SK-N-SH (cell line): ENCODE measurements at regions not wholly inside any gene's neighbourhood (a gene's known extent, or its start where the extent isn't known, plus 50 kb on each side); places are given as distances from the start of the nearest gene placed in this dataset.
A peak's percentile ranks its signal among the peaks of the same experiment; 100 is the strongest.

ENCODE experiments used
- CTCF ChIP-seq: fragments of 200-600 bp; sonication (generic); IDR thresholded peaks from 2 replicates; pipeline ENCODE4 v1.6.1; 2017; ENCODE audit warnings: antibody characterized with exemption, mild to moderate bottlenecking, moderate library complexity
- EP300 ChIP-seq, 2 experiments: IDR thresholded peaks; 2 replicates each; pipeline versions ENCODE4 v1.4.0 to v1.6.1; 2012; ENCODE audit warnings: borderline replicate concordance in 1 of 2, low read depth in 1 of 2, low read length in 1 of 2
- JUND ChIP-seq: IDR thresholded peaks from 2 replicates; pipeline ENCODE4 v1.4.0; 2012
- MAX ChIP-seq: IDR thresholded peaks from 2 replicates; pipeline ENCODE4 v1.4.0; 2012; ENCODE audit warnings: low read depth
- POLR2AphosphoS5 ChIP-seq: IDR thresholded peaks from 2 replicates; pipeline ENCODE4 v1.6.1; 2012; ENCODE audit warnings: low read depth, low read length
- RAD21 ChIP-seq: IDR thresholded peaks from 2 replicates; pipeline ENCODE4 v1.6.1; 2012; ENCODE audit warnings: mild to moderate bottlenecking, low read length
- RFX5 ChIP-seq: IDR thresholded peaks from 2 replicates; pipeline ENCODE4 v1.6.1; 2012; ENCODE audit warnings: mild to moderate bottlenecking, improper control_type of control experiment, low read length
- USF2 ChIP-seq: fragments of 150-350 bp; IDR thresholded peaks from 2 replicates; pipeline ENCODE4 v1.6.1; 2017; ENCODE audit warnings: antibody characterized with exemption, low read length, low read depth, borderline replicate concordance
- YY1 ChIP-seq: IDR thresholded peaks from 2 replicates; pipeline ENCODE4 v1.4.0; 2012; ENCODE audit warnings: low read depth, mild to moderate bottlenecking

- TF ChIP-seq EP300 (IDR thresholded peaks at IDR 0.05; ENCODE audit: borderline replicate concordance in 1 of 2, low read depth in 1 of 2, low read length in 1 of 2) (no peak), CTCF (0 out of 2 replicates have a peak, but pooled peaks have one; percentile 12), RAD21 (no peak), USF2 (no peak), POLR2AphosphoS5 (no peak), MAX (no peak), RFX5 (no peak), JUND (no peak), YY1 (no peak)
Measured at GRCh38 chr1:186617926-186618325, 62.3 kb downstream of the PTGS2 start.
